Endothelial cell of umbilical vein (primary cell): ENCODE measurements at regions not wholly inside any gene's neighbourhood (a gene's known extent, or its start where the extent isn't known, plus 50 kb on each side); places are given as distances from the start of the nearest gene placed in this dataset.

ENCODE experiments used
- BruUV-seq: library from RNA; stranded (reverse); fragments of 400-500 nt; replicated peaks from 2 replicates; lab custom pipeline; 2021; lab: Mats Ljungman, UMichigan
- CTCF ChIA-PET: fragments of 300-600, 350-600 bp; sonication (Branson Sonifier 250); formaldehyde crosslinking; loops from one replicate; lab custom pipeline; 2021; ENCODE audit warnings: antibody characterized with exemption, inconsistent platforms; lab: Charles Lee
- POLR2A ChIA-PET: fragments of 300-600, 350-600 bp; sonication (Branson Sonifier 250); formaldehyde crosslinking; loops from one replicate; lab custom pipeline; 2021; ENCODE audit warnings: antibody characterized with exemption, inconsistent platforms; lab: Charles Lee
- DNase-seq: peaks from one replicate; pipeline ENCODE4 v3.0.0-alpha.2; 2011; ENCODE audit warnings: low read depth, low spot score
- FAIRE-seq: peaks from 2 replicates; lab custom pipeline; 2011; peaks lifted over from hg19 to GRCh38; lab: Jason Lieb, UNC
- H2AFZ ChIP-seq: 2 replicates; pipeline ENCODE4 v1.6.0; 2012; ENCODE audit warnings: low read depth, low read length, control low read depth, inconsistent platforms
- H3K27ac ChIP-seq: 2 replicates; pipeline ENCODE4 v1.5.1; 2011; ENCODE audit warnings: low read depth, mild to moderate bottlenecking, control low read depth, low read length, moderate library complexity; ENCODE audit not compliant: insufficient read depth
- H3K27me3 ChIP-seq, 2 experiments: 2 replicates each; pipeline versions ENCODE4 v1.6.0 to v1.6.1; 2011; ENCODE audit warnings: low read length in 2 of 2, mixed read lengths in 1 of 2; ENCODE audit not compliant: control insufficient read depth in 2 of 2, insufficient read depth in 2 of 2
- H3K36me3 ChIP-seq, 2 experiments: 2 replicates in 1 of 2; 3 replicates in 1 of 2; pipeline ENCODE4 v1.5.1; 2011; ENCODE audit warnings: low read length in 2 of 2, mild to moderate bottlenecking in 1 of 2, moderate library complexity in 1 of 2; ENCODE audit not compliant: control insufficient read depth in 2 of 2, insufficient read depth in 2 of 2; ENCODE audit errors: extremely low read depth in 1 of 2
- H3K4me1 ChIP-seq: 3 replicates; pipeline ENCODE4 v1.5.1; 2011; ENCODE audit warnings: mild to moderate bottlenecking, low read length; ENCODE audit not compliant: control insufficient read depth, insufficient read depth; ENCODE audit errors: extremely low read depth
- H3K4me2 ChIP-seq: 2 replicates; pipeline ENCODE4 v1.6.1; 2011; ENCODE audit warnings: low read length, control low read depth, mixed read lengths; ENCODE audit not compliant: insufficient read depth
- H3K4me3 ChIP-seq, 3 experiments: fragments of 200-600 bp in 1 of 3; sonication (generic), shearing (Covaris generic) in 1 of 3; replicated peaks in 1 of 3; 2 replicates each; pipeline ENCODE4 v1.5.1; 2011 to 2016; ENCODE audit warnings: control low read depth in 3 of 3, low read length in 3 of 3, mild to moderate bottlenecking in 2 of 3, inconsistent platforms in 1 of 3, low read depth in 1 of 3, moderate library complexity in 1 of 3; ENCODE audit not compliant: insufficient read depth in 1 of 3
- H3K79me2 ChIP-seq: 2 replicates; pipeline ENCODE4 v1.6.0; 2012; ENCODE audit warnings: low read length, inconsistent platforms; ENCODE audit not compliant: control insufficient read depth, insufficient read depth
- H3K9ac ChIP-seq: replicated peaks from 2 replicates; pipeline ENCODE3; 2011; ENCODE audit warnings: low read length, control low read depth; ENCODE audit not compliant: insufficient read depth; ENCODE audit errors: extremely low read depth
- H3K9me1 ChIP-seq: replicated peaks from 3 replicates; pipeline ENCODE4 v1.6.0; 2011; ENCODE audit warnings: mild to moderate bottlenecking, low read length; ENCODE audit not compliant: control insufficient read depth, insufficient read depth; ENCODE audit errors: extremely low read depth
- H3K9me3 ChIP-seq: replicated peaks from 2 replicates; pipeline ENCODE4 v1.5.1; 2012; ENCODE audit warnings: low read length, inconsistent platforms; ENCODE audit not compliant: control insufficient read depth, insufficient read depth
- H4K20me1 ChIP-seq: replicated peaks from 2 replicates; pipeline ENCODE3; 2011; ENCODE audit warnings: mild to moderate bottlenecking, low read length; ENCODE audit not compliant: control insufficient read depth, insufficient read depth; ENCODE audit errors: extremely low read depth
- CTCF ChIP-seq, 2 donors: IDR thresholded peaks; 1 replicate in 1 of 2; 2 replicates in 1 of 2; pipeline ENCODE4 v1.5.1; 2011; ENCODE audit warnings: low read length in 2 of 2, mild to moderate bottlenecking in 2 of 2, moderate library complexity in 2 of 2, control low read depth in 1 of 2, inconsistent platforms in 1 of 2, low read depth in 1 of 2; ENCODE audit not compliant: insufficient read depth in 1 of 2; ENCODE audit errors: extremely low read depth in 1 of 2
- EZH2 ChIP-seq: IDR thresholded peaks from 2 replicates; pipeline ENCODE4 v1.6.1; 2012; ENCODE audit warnings: borderline replicate concordance, low read depth, mild to moderate bottlenecking, moderate library complexity, low read length, inconsistent platforms; ENCODE audit not compliant: severe bottlenecking
- FOS ChIP-seq: IDR thresholded peaks from 2 replicates; pipeline ENCODE4 v1.6.1; 2011; ENCODE audit warnings: mild to moderate bottlenecking, low read length, moderate library complexity, borderline replicate concordance; ENCODE audit not compliant: insufficient read depth
- GATA2 ChIP-seq: IDR thresholded peaks from 2 replicates; pipeline ENCODE4 v1.7.0; 2011; ENCODE audit warnings: low read depth, mild to moderate bottlenecking, moderate library complexity, mixed read lengths, low read length; ENCODE audit not compliant: insufficient read length, insufficient read depth
- JUN ChIP-seq: IDR thresholded peaks from 2 replicates; pipeline ENCODE4 v1.6.1; 2011; ENCODE audit warnings: borderline replicate concordance, low read depth; ENCODE audit not compliant: insufficient read length, insufficient read depth
- MYC ChIP-seq: IDR thresholded peaks from one replicate; pipeline ENCODE4 v1.6.1; 2011; ENCODE audit warnings: mild to moderate bottlenecking, low read depth, low read length
- POLR2A ChIP-seq: IDR thresholded peaks from 2 replicates; pipeline ENCODE4 v1.6.1; 2012; ENCODE audit warnings: low read depth, mild to moderate bottlenecking, control low read depth, low read length
- POLR2AphosphoS5 ChIP-seq: IDR thresholded peaks from 2 replicates; pipeline ENCODE4 v1.6.1; 2012; ENCODE audit warnings: low read depth, mild to moderate bottlenecking, control low read depth, low read length, moderate library complexity; ENCODE audit not compliant: insufficient read depth
- dilution Hi-C: fragments of 300-500 bp; cut with MboI; formaldehyde crosslinking; loops from one replicate; pipeline ENCODE4 v1.15.0; 2019; ENCODE audit warnings: low sequenced_read_pairs; ENCODE audit not compliant: extremely low pct_ligation_motif_present
- intact Hi-C: fragments of 100-400 bp; cut with micrococcal nuclease; formaldehyde crosslinking; loops from one replicate; pipeline ENCODE4 v1.10.0; 2022
- TF ChIP-seq, protein P1 (sequence below): IDR thresholded peaks from 2 replicates; pipeline ENCODE4 v1.6.1; 2011; ENCODE audit not compliant: insufficient read depth, insufficient read length

GRCh38 chr6:8268606-8269005 is 166.3 kb upstream of the EEF1E1 start:
- Histone ChIP-seq H3K4me1 (no peaks in the 10 kb centered on the region), H4K20me1 (no peaks in the 10 kb centered on the region), H3K4me3 (no peak overlapping the region), H3K27me3 (no peaks in the 10 kb centered on the region), H3K36me3 (no peaks in the 10 kb centered on the region), H3K9ac (no peak overlapping the region), H2AFZ (no peak overlapping the region), H3K79me2 (no peaks in the 10 kb centered on the region), H3K9me1 (no peaks in the 10 kb centered on the region), H3K4me2 (no peak overlapping the region), H3K27ac (no peak overlapping the region), H3K9me3 (no peaks in the 10 kb centered on the region)
- dilution Hi-C loops (no loop called here), intact Hi-C loops (no loop called here)
- TF ChIP-seq POLR2AphosphoS5: no peak
- BruUV-seq: no TSS peak
- DNase-seq: no peak
- ChIA-PET POLR2A (no interaction called here), CTCF (no interaction called here)
- FAIRE-seq: no peak

GRCh38 chr6:8268156-8268555 is 165.8 kb upstream of the EEF1E1 start:
- Histone ChIP-seq H3K79me2 (no peaks in the 10 kb centered on the region), H3K4me1 (no peaks in the 10 kb centered on the region), H2AFZ (no peak overlapping the region), H3K4me2 (no peak overlapping the region), H3K9me3 (no peaks in the 10 kb centered on the region), H3K9me1 (no peaks in the 10 kb centered on the region), H3K36me3 (no peaks in the 10 kb centered on the region), H3K9ac (no peak overlapping the region), H3K4me3 (no peak overlapping the region), H3K27me3 (no peaks in the 10 kb centered on the region), H4K20me1 (no peaks in the 10 kb centered on the region), H3K27ac (no peak overlapping the region)
- ChIA-PET CTCF (no interaction called here), POLR2A (no interaction called here)
- TF ChIP-seq EZH2 (no peak), POLR2AphosphoS5 (no peak), JUN (no peak), FOS (no peak), GATA2 (no peak), CTCF (IDR thresholded peaks at IDR 0.05; ENCODE audit: extremely low read depth in 1 of 2, insufficient read depth in 1 of 2, low read depth in 1 of 2, low read length in 2 of 2) (no peak), MYC (no peak), POLR2A (no peak)
- TF ChIP-seq, protein P1, sequence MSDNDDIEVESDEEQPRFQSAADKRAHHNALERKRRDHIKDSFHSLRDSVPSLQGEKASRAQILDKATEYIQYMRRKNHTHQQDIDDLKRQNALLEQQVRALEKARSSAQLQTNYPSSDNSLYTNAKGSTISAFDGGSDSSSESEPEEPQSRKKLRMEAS: no peak
- BruUV-seq: no TSS peak
- dilution Hi-C loops (no loop called here), intact Hi-C loops (no loop called here)
- FAIRE-seq (no peak), DNase-seq (no peak)
